ENCODE measurements at regions not wholly inside any gene's neighbourhood (a gene's known extent, or its start where the extent isn't known, plus 50 kb on each side); places are given as distances from the start of the nearest gene placed in this dataset.

- H3K27ac ChIP-seq, result no peak overlapping the region
- H3F3A ChIP-seq (ENCODE audit: insufficient read depth, low read depth), result no peaks in the 10 kb centered on the region
- peaks cover 70% of the 10 kb centered on the region for H3K27me3 ChIP-seq (ENCODE audit: insufficient read depth, low read depth)
- no peak overlapping the region for H2AFZ ChIP-seq
- H3K36me3 ChIP-seq (ENCODE audit: low read depth), result no peaks in the 10 kb centered on the region
- no peak for DNase-seq
- no peaks in the 10 kb centered on the region for H3K79me2 ChIP-seq (ENCODE audit: low read depth)
- no peaks in the 10 kb centered on the region for H4K20me1 ChIP-seq (ENCODE audit: insufficient read depth)
- TF ChIP-seq EZH2 (IDR thresholded peaks at IDR 0.05; ENCODE audit: low read depth), result no peak
- no peak for TF ChIP-seq CTCF (conservative IDR thresholded peaks at IDR 0.05)
- no peaks in the 10 kb centered on the region for H3K4me1 ChIP-seq (replicated peaks; ENCODE audit: insufficient read depth)
- CTCF ChIA-PET, result no interaction called here
- no peak overlapping the region for H3K4me2 ChIP-seq
- intact Hi-C loops (cut with micrococcal nuclease; ENCODE audit: unreplicated experiment), result no loop called here
- POLR2A ChIA-PET (ENCODE audit: unreplicated experiment), result no interaction called here
- H3K9me2 ChIP-seq (ENCODE audit: insufficient read depth), result no peaks in the 10 kb centered on the region
- no peak overlapping the region for H3K4me3 ChIP-seq
- no TSS peak for BruUV-seq (replicated peaks)
- no peaks in the 10 kb centered on the region for H3K9me3 ChIP-seq (ENCODE audit: insufficient read depth, low read depth)
Observed at GRCh38 chr1:2936559-2937515, 84.4 kb upstream of the ACTRT2 start.

GRCh38 chr1:2937805-2938204 is 83.5 kb upstream of the ACTRT2 start:
- peaks cover 69% of the 10 kb centered on the region for H3K27me3 ChIP-seq (ENCODE audit: insufficient read depth, low read depth)
- no peak overlapping the region for H2AFZ ChIP-seq
- ChIA-PET CTCF (no interaction called here), POLR2A (ENCODE audit: unreplicated experiment) (no interaction called here)
- intact Hi-C loops (cut with micrococcal nuclease; ENCODE audit: unreplicated experiment), result no loop called here
- H3K79me2 ChIP-seq (ENCODE audit: low read depth), result no peaks in the 10 kb centered on the region
- H3K36me3 ChIP-seq (ENCODE audit: low read depth), result no peaks in the 10 kb centered on the region
- no peak overlapping the region for H3K4me3 ChIP-seq
- BruUV-seq (replicated peaks), result no TSS peak
- no peaks in the 10 kb centered on the region for H3K9me2 ChIP-seq (ENCODE audit: insufficient read depth)
- no peak overlapping the region for H3K27ac ChIP-seq
- no peaks in the 10 kb centered on the region for H3K9me3 ChIP-seq (ENCODE audit: insufficient read depth, low read depth)
- no peaks in the 10 kb centered on the region for H4K20me1 ChIP-seq (ENCODE audit: insufficient read depth)
- no peak overlapping the region for H3K4me2 ChIP-seq
- TF ChIP-seq CTCF (conservative IDR thresholded peaks at IDR 0.05) (no peak), EZH2 (IDR thresholded peaks at IDR 0.05; ENCODE audit: low read depth) (no peak)
- no peaks in the 10 kb centered on the region for H3F3A ChIP-seq (ENCODE audit: insufficient read depth, low read depth)
- DNase-seq, result no peak
- H3K4me1 ChIP-seq (replicated peaks; ENCODE audit: insufficient read depth), result no peaks in the 10 kb centered on the region

GRCh38 chr1:2939041-2939552 is 82.2 kb upstream of the ACTRT2 start:
- no peak for DNase-seq
- POLR2A ChIA-PET (ENCODE audit: unreplicated experiment), result no interaction called here
- peaks cover 64% of the 10 kb centered on the region for H3K27me3 ChIP-seq (ENCODE audit: insufficient read depth, low read depth)
- H3K36me3 ChIP-seq (ENCODE audit: low read depth), result no peaks in the 10 kb centered on the region
- CTCF ChIA-PET, result no interaction called here
- no peaks in the 10 kb centered on the region for H3F3A ChIP-seq (ENCODE audit: insufficient read depth, low read depth)
- H3K4me3 ChIP-seq, result no peak overlapping the region
- H3K4me2 ChIP-seq, result no peak overlapping the region
- no peaks in the 10 kb centered on the region for H3K9me2 ChIP-seq (ENCODE audit: insufficient read depth)
- intact Hi-C loops (cut with micrococcal nuclease; ENCODE audit: unreplicated experiment), result no loop called here
- no TSS peak for BruUV-seq (replicated peaks)
- H3K27ac ChIP-seq, result no peak overlapping the region
- no peaks in the 10 kb centered on the region for H4K20me1 ChIP-seq (ENCODE audit: insufficient read depth)
- H3K79me2 ChIP-seq (ENCODE audit: low read depth), result no peaks in the 10 kb centered on the region
- TF ChIP-seq EZH2 (IDR thresholded peaks at IDR 0.05; ENCODE audit: low read depth), result no peak
- no peak for TF ChIP-seq CTCF (conservative IDR thresholded peaks at IDR 0.05)
- no peaks in the 10 kb centered on the region for H3K9me3 ChIP-seq (ENCODE audit: insufficient read depth, low read depth)
- H3K4me1 ChIP-seq (replicated peaks; ENCODE audit: insufficient read depth), result no peaks in the 10 kb centered on the region
- H2AFZ ChIP-seq, result no peak overlapping the region

Measured in PC-9 (cell line).